ENCODE measurements at regions not wholly inside any gene's neighbourhood (a gene's known extent, or its start where the extent isn't known, plus 50 kb on each side); places are given as distances from the start of the nearest gene placed in this dataset.

DNA sequence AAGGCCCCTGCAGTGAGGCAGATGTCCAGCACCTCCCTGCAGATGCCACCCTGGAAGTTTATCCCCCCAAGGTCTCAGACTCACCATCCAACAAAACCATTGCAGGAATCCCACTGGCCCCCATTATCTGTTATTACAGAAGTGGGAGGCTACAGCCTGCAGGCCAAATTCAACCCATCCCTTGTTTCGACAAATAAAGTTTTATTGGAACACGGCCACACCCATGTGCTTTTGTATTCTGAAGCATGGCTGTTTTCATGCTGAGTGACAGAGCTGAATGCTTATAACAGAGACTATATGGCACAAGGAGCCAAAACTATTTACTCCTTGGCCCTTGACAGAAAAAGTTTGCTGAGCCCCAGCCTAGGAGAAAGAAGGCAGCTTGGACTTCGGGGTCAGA is 428.8 kb downstream of the CDK5RAP2 start:
- TF ChIP-seq POLR2A (IDR thresholded peaks at IDR 0.05) = no peak
- TF ChIP-seq, protein P1, sequence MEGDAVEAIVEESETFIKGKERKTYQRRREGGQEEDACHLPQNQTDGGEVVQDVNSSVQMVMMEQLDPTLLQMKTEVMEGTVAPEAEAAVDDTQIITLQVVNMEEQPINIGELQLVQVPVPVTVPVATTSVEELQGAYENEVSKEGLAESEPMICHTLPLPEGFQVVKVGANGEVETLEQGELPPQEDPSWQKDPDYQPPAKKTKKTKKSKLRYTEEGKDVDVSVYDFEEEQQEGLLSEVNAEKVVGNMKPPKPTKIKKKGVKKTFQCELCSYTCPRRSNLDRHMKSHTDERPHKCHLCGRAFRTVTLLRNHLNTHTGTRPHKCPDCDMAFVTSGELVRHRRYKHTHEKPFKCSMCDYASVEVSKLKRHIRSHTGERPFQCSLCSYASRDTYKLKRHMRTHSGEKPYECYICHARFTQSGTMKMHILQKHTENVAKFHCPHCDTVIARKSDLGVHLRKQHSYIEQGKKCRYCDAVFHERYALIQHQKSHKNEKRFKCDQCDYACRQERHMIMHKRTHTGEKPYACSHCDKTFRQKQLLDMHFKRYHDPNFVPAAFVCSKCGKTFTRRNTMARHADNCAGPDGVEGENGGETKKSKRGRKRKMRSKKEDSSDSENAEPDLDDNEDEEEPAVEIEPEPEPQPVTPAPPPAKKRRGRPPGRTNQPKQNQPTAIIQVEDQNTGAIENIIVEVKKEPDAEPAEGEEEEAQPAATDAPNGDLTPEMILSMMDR (IDR thresholded peaks at IDR 0.05) = no peak
